IMR-90 (cell line): ENCODE measurements at regions not wholly inside any gene's neighbourhood (a gene's known extent, or its start where the extent isn't known, plus 50 kb on each side); places are given as distances from the start of the nearest gene placed in this dataset.

Experiments used
- ATAC-seq: fragments of 200-7000 bp; cut with Tn5 transposase; 2 replicates; pipeline ENCODE4 v1.9.1; 2020; ENCODE audit warnings: low read depth, mild to moderate bottlenecking, moderate library complexity
- BruUV-seq: library from RNA; stranded (reverse); fragments of 400-500 nt; replicated peaks from 2 replicates; lab custom pipeline; 2021; lab: Mats Ljungman, UMichigan
- CTCF ChIA-PET: fragments of 300-600 bp; formaldehyde crosslinking; extraction: SDS; loops from one replicate; lab custom pipeline; 2021; ENCODE audit warnings: antibody characterized with exemption; lab: Yijun Ruan, JAX
- POLR2A ChIA-PET: fragments of 300-600 bp; sonication (Branson Sonifier 250); formaldehyde crosslinking; loops from one replicate; lab custom pipeline; 2022; ENCODE audit warnings: antibody characterized with exemption; ENCODE audit not compliant: unreplicated experiment; lab: Charles Lee
- DNase-seq: peaks from one replicate; pipeline ENCODE4 v3.0.0; 2013
- H2AFZ ChIP-seq: replicated peaks from 2 replicates; pipeline ENCODE3; 2013; ENCODE audit warnings: low read length, mild to moderate bottlenecking; ENCODE audit not compliant: poor library complexity
- H2AK5ac ChIP-seq: 2 replicates; pipeline ENCODE4 v1.6.1; 2013; ENCODE audit warnings: low read depth, low read length, inconsistent platforms
- H2AK9ac ChIP-seq: replicated peaks from 2 replicates; pipeline ENCODE3; 2013; ENCODE audit warnings: mild to moderate bottlenecking, low read depth, low read length, moderate library complexity; ENCODE audit not compliant: poor library complexity
- H2BK120ac ChIP-seq: 2 replicates; pipeline ENCODE4 v1.6.1; 2013; ENCODE audit warnings: low read depth, low read length, inconsistent platforms
- H2BK15ac ChIP-seq: 3 replicates; pipeline ENCODE4 v1.6.1; 2013; ENCODE audit warnings: low read depth, low read length, inconsistent platforms
- H2BK20ac ChIP-seq: 2 replicates; pipeline ENCODE4 v1.6.1; 2013; ENCODE audit warnings: low read depth, mild to moderate bottlenecking, inconsistent platforms, low read length, moderate library complexity
- H2BK5ac ChIP-seq: 2 replicates; pipeline ENCODE4 v1.6.1; 2013; ENCODE audit warnings: mild to moderate bottlenecking, low read depth, low read length, inconsistent platforms; ENCODE audit not compliant: poor library complexity, severe bottlenecking
- H3K14ac ChIP-seq: replicated peaks from 2 replicates; pipeline ENCODE4 v1.6.1; 2013; ENCODE audit warnings: low read depth, low read length, inconsistent platforms
- H3K18ac ChIP-seq: 2 replicates; pipeline ENCODE4 v1.6.1; 2013; ENCODE audit warnings: low read depth, low read length, control low read depth
- H3K23ac ChIP-seq: 2 replicates; pipeline ENCODE4 v1.6.1; 2013; ENCODE audit warnings: low read depth, low read length, inconsistent platforms
- H3K27ac ChIP-seq: 2 replicates; pipeline ENCODE4 v1.5.1; 2013; ENCODE audit warnings: mild to moderate bottlenecking, control low read depth, low read length; ENCODE audit not compliant: insufficient read depth
- H3K27me3 ChIP-seq: 2 replicates; pipeline ENCODE4 v1.6.1; 2013; ENCODE audit warnings: low read length; ENCODE audit not compliant: control insufficient read depth, insufficient read depth
- H3K36me3 ChIP-seq: 2 replicates; pipeline ENCODE4 v1.6.1; 2013; ENCODE audit warnings: low read length, mixed read lengths; ENCODE audit not compliant: control insufficient read depth, insufficient read depth
- H3K4ac ChIP-seq: 2 replicates; pipeline ENCODE4 v1.6.1; 2013; ENCODE audit warnings: low read depth, low read length, inconsistent platforms
- H3K4me1 ChIP-seq: 2 replicates; pipeline ENCODE4 v1.6.1; 2013; ENCODE audit warnings: low read length, mixed read lengths; ENCODE audit not compliant: control insufficient read depth, insufficient read depth
- H3K4me2 ChIP-seq: 2 replicates; pipeline ENCODE4 v1.6.1; 2013; ENCODE audit warnings: low read depth, mild to moderate bottlenecking, control low read depth, low read length, moderate library complexity
- H3K4me3 ChIP-seq: 2 replicates; pipeline ENCODE4 v1.5.1; 2013; ENCODE audit warnings: low read depth, mild to moderate bottlenecking, control low read depth, low read length, moderate library complexity; ENCODE audit not compliant: insufficient read depth
- H3K56ac ChIP-seq: 2 replicates; pipeline ENCODE4 v1.6.1; 2013; ENCODE audit warnings: low read length, inconsistent platforms; ENCODE audit not compliant: insufficient read depth; ENCODE audit errors: extremely low read depth
- H3K79me1 ChIP-seq, 2 experiments: 2 replicates each; pipeline ENCODE4 v1.6.1; 2013; ENCODE audit warnings: low read length in 2 of 2, inconsistent platforms in 1 of 2, low read depth in 1 of 2
- H3K9ac ChIP-seq: 2 replicates; pipeline ENCODE4 v1.6.1; 2013; ENCODE audit warnings: low read depth, low read length, control low read depth
- H3K9me1 ChIP-seq: 2 replicates; pipeline ENCODE4 v1.6.1; 2013; ENCODE audit warnings: low read length, inconsistent platforms; ENCODE audit not compliant: insufficient read depth
- H3K9me3 ChIP-seq: 2 replicates; pipeline ENCODE4 v1.6.1; 2013; ENCODE audit warnings: low read length; ENCODE audit not compliant: control insufficient read depth, insufficient read depth
- H4K20me1 ChIP-seq: 2 replicates; pipeline ENCODE4 v1.6.1; 2013; ENCODE audit warnings: low read length, inconsistent platforms; ENCODE audit not compliant: insufficient read depth
- H4K5ac ChIP-seq: 2 replicates; pipeline ENCODE4 v1.6.1; 2013; ENCODE audit warnings: mild to moderate bottlenecking, low read depth, low read length, control low read depth
- H4K8ac ChIP-seq, 2 experiments: 2 replicates each; pipeline ENCODE4 v1.6.1; 2013; ENCODE audit warnings: low read depth in 2 of 2, low read length in 2 of 2, control low read depth in 1 of 2, inconsistent platforms in 1 of 2
- H4K91ac ChIP-seq: 2 replicates; pipeline ENCODE4 v1.6.1; 2013; ENCODE audit warnings: low read depth, low read length, inconsistent platforms; ENCODE audit not compliant: insufficient read depth
- BHLHE40 ChIP-seq: fragments of 150-350 bp; IDR thresholded peaks from 2 replicates; pipeline ENCODE4 v1.6.1; 2016; ENCODE audit warnings: mild to moderate bottlenecking, low read depth, low read length
- CEBPB ChIP-seq: IDR thresholded peaks from 2 replicates; pipeline ENCODE4 v1.6.1; 2012; ENCODE audit warnings: low read depth, low read length, improper control_type of control experiment
- CHD1 ChIP-seq: IDR thresholded peaks from 2 replicates; pipeline ENCODE4 v1.6.1; 2012; ENCODE audit warnings: low read depth, low read length, improper control_type of control experiment
- FOS ChIP-seq: fragments of 150-350 bp; IDR thresholded peaks from 2 replicates; pipeline ENCODE4 v1.6.1; 2016; ENCODE audit warnings: low read depth, low read length
- MAFK ChIP-seq: IDR thresholded peaks from 2 replicates; pipeline ENCODE4 v1.6.1; 2012; ENCODE audit warnings: low read depth, low read length, improper control_type of control experiment
- MAZ ChIP-seq: IDR thresholded peaks from 2 replicates; pipeline ENCODE4 v1.6.1; 2012; ENCODE audit warnings: low read depth, mild to moderate bottlenecking, low read length, improper control_type of control experiment, moderate library complexity, borderline replicate concordance
- MXI1 ChIP-seq: IDR thresholded peaks from 2 replicates; pipeline ENCODE4 v1.6.1; 2012; ENCODE audit warnings: low read depth, mild to moderate bottlenecking, low read length, moderate library complexity, borderline replicate concordance
- NFE2L2 ChIP-seq: fragments of 150-350 bp; IDR thresholded peaks from 2 replicates; pipeline ENCODE4 v1.6.1; 2016; ENCODE audit warnings: low read depth, mild to moderate bottlenecking, low read length
- POLR2A ChIP-seq: IDR thresholded peaks from 2 replicates; pipeline ENCODE4 v1.6.1; 2012; ENCODE audit warnings: mild to moderate bottlenecking, low read depth, low read length
- RAD21 ChIP-seq: IDR thresholded peaks from 2 replicates; pipeline ENCODE4 v1.6.1; 2012; ENCODE audit warnings: low read length, improper control_type of control experiment
- RCOR1 ChIP-seq: IDR thresholded peaks from 2 replicates; pipeline ENCODE4 v1.6.1; 2012; ENCODE audit warnings: mild to moderate bottlenecking, low read length, improper control_type of control experiment; ENCODE audit not compliant: insufficient replicate concordance
- RFX5 ChIP-seq: IDR thresholded peaks from 2 replicates; pipeline ENCODE4 v1.8.0; 2012; ENCODE audit warnings: low read depth, mild to moderate bottlenecking, low read length, moderate library complexity
- SMC3 ChIP-seq: fragments of 150-350 bp; IDR thresholded peaks from 2 replicates; pipeline ENCODE4 v1.6.1; 2016; ENCODE audit warnings: low read depth, mild to moderate bottlenecking, antibody characterized with exemption, low read length, moderate library complexity
- WGBS, 2 experiments: methylation state at CpG; one replicate each; pipeline versions ENCODE4 v1.1.5 to v1.1.7; 2013; ENCODE audit warnings: missing lambda C conversion rate in 2 of 2; ENCODE audit not compliant: insufficient read length in 1 of 2; ENCODE audit errors: extremely low coverage in 2 of 2; 5-methylcytosine and 5-hydroxymethylcytosine counted together
- dilution Hi-C: fragments of 300-500 bp; cut with HindIII; formaldehyde crosslinking; loops from one replicate; pipeline ENCODE4 v1.14.3; 2018; ENCODE audit warnings: low sequenced_read_pairs; ENCODE audit not compliant: unreplicated experiment
- in situ Hi-C: fragments of 300-500 bp; cut with MboI; formaldehyde crosslinking; loops from 3 replicates; pipeline ENCODE4 v1.14.3; 2019; ENCODE audit warnings: low sequenced_read_pairs, inconsistent platforms, mixed read lengths
- intact Hi-C: fragments of 100-400 bp; cut with micrococcal nuclease; formaldehyde crosslinking; loops from 2 replicates; pipeline ENCODE4 v1.10.0; 2022
- TF ChIP-seq, protein P1 (sequence below): fragments of 150-350 bp; IDR thresholded peaks from 2 replicates; pipeline ENCODE4 v1.6.1; 2016; ENCODE audit warnings: low read depth, mild to moderate bottlenecking, low read length, moderate library complexity, borderline replicate concordance
- TF ChIP-seq, protein P2 (sequence below): conservative IDR thresholded peaks from 2 replicates; pipeline ENCODE4 v1.5.1; 2012; ENCODE audit warnings: mild to moderate bottlenecking, low read depth, low read length, improper control_type of control experiment
- TF ChIP-seq, protein P3 (sequence below): fragments of 150-350 bp; IDR thresholded peaks from 2 replicates; pipeline ENCODE4 v1.6.1; 2017; ENCODE audit warnings: mild to moderate bottlenecking, antibody characterized with exemption, low read length, low read depth

DNA sequence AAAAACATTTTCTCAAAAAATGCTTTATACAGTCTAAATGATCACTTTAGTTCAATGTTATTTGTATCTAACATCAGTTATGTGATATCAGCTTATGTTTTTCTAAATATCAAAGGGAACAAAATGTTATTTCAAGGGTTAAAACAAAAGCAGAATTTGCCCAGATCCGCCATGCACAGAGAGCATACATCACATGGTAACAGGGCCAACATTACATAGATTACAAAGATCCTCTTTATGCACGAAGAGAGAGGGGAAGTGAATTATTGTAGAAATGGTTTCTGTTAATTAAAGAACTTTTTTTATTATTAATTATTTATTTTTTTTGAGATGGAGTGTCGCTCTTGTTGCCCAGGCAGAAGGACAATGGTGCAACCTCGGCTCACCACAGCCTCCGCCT is 100.8 kb upstream of the MME start:
- H2BK20ac ChIP-seq = no peak overlapping the region
- dilution Hi-C loops = no loop called here
- H2BK5ac ChIP-seq = no peak overlapping the region
- intact Hi-C loops = no loop called here
- ATAC-seq (no peak), DNase-seq (no peak)
- TF ChIP-seq CEBPB (no peak), POLR2A (no peak), MXI1 (no peak), MAZ (no peak), CHD1 (no peak), BHLHE40 (no peak), NFE2L2 (no peak), FOS (no peak), RCOR1 (no peak), MAFK (no peak), SMC3 (no peak), RFX5 (no peak), RAD21 (no peak)
- TF ChIP-seq, protein P1, sequence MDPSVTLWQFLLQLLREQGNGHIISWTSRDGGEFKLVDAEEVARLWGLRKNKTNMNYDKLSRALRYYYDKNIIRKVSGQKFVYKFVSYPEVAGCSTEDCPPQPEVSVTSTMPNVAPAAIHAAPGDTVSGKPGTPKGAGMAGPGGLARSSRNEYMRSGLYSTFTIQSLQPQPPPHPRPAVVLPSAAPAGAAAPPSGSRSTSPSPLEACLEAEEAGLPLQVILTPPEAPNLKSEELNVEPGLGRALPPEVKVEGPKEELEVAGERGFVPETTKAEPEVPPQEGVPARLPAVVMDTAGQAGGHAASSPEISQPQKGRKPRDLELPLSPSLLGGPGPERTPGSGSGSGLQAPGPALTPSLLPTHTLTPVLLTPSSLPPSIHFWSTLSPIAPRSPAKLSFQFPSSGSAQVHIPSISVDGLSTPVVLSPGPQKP = no peak
- TF ChIP-seq, protein P2, sequence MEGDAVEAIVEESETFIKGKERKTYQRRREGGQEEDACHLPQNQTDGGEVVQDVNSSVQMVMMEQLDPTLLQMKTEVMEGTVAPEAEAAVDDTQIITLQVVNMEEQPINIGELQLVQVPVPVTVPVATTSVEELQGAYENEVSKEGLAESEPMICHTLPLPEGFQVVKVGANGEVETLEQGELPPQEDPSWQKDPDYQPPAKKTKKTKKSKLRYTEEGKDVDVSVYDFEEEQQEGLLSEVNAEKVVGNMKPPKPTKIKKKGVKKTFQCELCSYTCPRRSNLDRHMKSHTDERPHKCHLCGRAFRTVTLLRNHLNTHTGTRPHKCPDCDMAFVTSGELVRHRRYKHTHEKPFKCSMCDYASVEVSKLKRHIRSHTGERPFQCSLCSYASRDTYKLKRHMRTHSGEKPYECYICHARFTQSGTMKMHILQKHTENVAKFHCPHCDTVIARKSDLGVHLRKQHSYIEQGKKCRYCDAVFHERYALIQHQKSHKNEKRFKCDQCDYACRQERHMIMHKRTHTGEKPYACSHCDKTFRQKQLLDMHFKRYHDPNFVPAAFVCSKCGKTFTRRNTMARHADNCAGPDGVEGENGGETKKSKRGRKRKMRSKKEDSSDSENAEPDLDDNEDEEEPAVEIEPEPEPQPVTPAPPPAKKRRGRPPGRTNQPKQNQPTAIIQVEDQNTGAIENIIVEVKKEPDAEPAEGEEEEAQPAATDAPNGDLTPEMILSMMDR = no peak
- TF ChIP-seq, protein P3, sequence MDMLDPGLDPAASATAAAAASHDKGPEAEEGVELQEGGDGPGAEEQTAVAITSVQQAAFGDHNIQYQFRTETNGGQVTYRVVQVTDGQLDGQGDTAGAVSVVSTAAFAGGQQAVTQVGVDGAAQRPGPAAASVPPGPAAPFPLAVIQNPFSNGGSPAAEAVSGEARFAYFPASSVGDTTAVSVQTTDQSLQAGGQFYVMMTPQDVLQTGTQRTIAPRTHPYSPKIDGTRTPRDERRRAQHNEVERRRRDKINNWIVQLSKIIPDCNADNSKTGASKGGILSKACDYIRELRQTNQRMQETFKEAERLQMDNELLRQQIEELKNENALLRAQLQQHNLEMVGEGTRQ = no peak
- no peak overlapping the region for H2BK15ac ChIP-seq
- ChIA-PET CTCF (interaction anchor here (0.6 kb wide), 1 partner anchor 9 kb away, joined by 3 read pairs; no protein-coding TSS in a partner anchor), POLR2A (no interaction called here)
- no peak overlapping the region for H2BK120ac ChIP-seq
- no peaks in the 10 kb centered on the region for H3K79me1 ChIP-seq
- H3K27ac ChIP-seq = no peak overlapping the region
- H3K9me1 ChIP-seq = no peaks in the 10 kb centered on the region
- no peak overlapping the region for H3K4me3 ChIP-seq
- no peaks in the 10 kb centered on the region for H3K9me3 ChIP-seq
- no peaks in the 10 kb centered on the region for H3K27me3 ChIP-seq
- H4K8ac ChIP-seq = no peak overlapping the region
- H4K20me1 ChIP-seq = no peaks in the 10 kb centered on the region
- no peak overlapping the region for H3K4ac ChIP-seq
- H3K18ac ChIP-seq = no peak overlapping the region
- H2AFZ ChIP-seq = no peak overlapping the region
- H3K56ac ChIP-seq = no peak overlapping the region
- in situ Hi-C loops = no loop called here
- no peak overlapping the region for H4K5ac ChIP-seq
- H3K36me3 ChIP-seq = no peaks in the 10 kb centered on the region
- 100% methylated on average over 1 of the region's 5 CpGs; no CpG with 5 or more reads in 1 of the 2 experiments for WGBS, 2 experiments
- H3K4me1 ChIP-seq = no peaks in the 10 kb centered on the region
- H4K91ac ChIP-seq = no peak overlapping the region
- BruUV-seq = no TSS peak
- no peak overlapping the region for H2AK9ac ChIP-seq
- no peak overlapping the region for H3K23ac ChIP-seq
- H3K14ac ChIP-seq = no peak overlapping the region
- no peak overlapping the region for H3K9ac ChIP-seq
- H3K4me2 ChIP-seq = no peak overlapping the region
- H2AK5ac ChIP-seq = no peak overlapping the region
